Caco-2 (cell line): ENCODE measurements at regions not wholly inside any gene's neighbourhood (a gene's known extent, or its start where the extent isn't known, plus 50 kb on each side); places are given as distances from the start of the nearest gene placed in this dataset.
"Not testable (repeated sequence)": the region's sequence is repeated elsewhere in the genome, so short reads cannot be mapped to it uniquely, and the experiment has no call there.

Experiments
- BruUV-seq: library from RNA; stranded (reverse); fragments of 400-500 nt; replicated peaks from 2 replicates; lab custom pipeline; 2021; lab: Mats Ljungman, UMichigan
- CTCF ChIA-PET: fragments of 300-600 bp; sonication (Branson Sonifier 250); formaldehyde crosslinking; loops from one replicate; lab custom pipeline; 2022; ENCODE audit warnings: antibody characterized with exemption; lab: Charles Lee
- POLR2A ChIA-PET: fragments of 300-600 bp; sonication (Branson Sonifier 250); formaldehyde crosslinking; loops from one replicate; lab custom pipeline; 2022; ENCODE audit warnings: antibody characterized with exemption; lab: Charles Lee
- DNase-seq, 2 experiments: peaks; one replicate each; pipeline versions ENCODE4 v3.0.0 to v3.0.0-alpha.2; 2020 to 2022
- H3K27me3 ChIP-seq: replicated peaks from 2 replicates; pipeline ENCODE4 v1.6.0; 2011; ENCODE audit warnings: low read length; ENCODE audit not compliant: control insufficient read depth, insufficient read depth
- H3K36me3 ChIP-seq: 2 replicates; pipeline ENCODE4 v1.5.1; 2011; ENCODE audit warnings: low read length; ENCODE audit not compliant: control insufficient read depth, insufficient read depth
- H3K4me1 ChIP-seq: fragments of 250-450 bp; sonication (Bioruptor Pico); 2 replicates; pipeline ENCODE4 v1.5.1; 2020; ENCODE audit warnings: mild to moderate bottlenecking
- H3K4me3 ChIP-seq: 2 replicates; pipeline ENCODE4 v1.5.1; 2011; ENCODE audit warnings: low read depth, mild to moderate bottlenecking, control low read depth, low read length
- H3K9me3 ChIP-seq: fragments of 250-450 bp; sonication (Bioruptor Pico); 2 replicates; pipeline ENCODE4 v1.5.1; 2020; ENCODE audit warnings: mild to moderate bottlenecking, moderate library complexity
- H3K27ac Mint-ChIP-seq: one replicate; pipeline ENCODE4 v1.8.0; 2022; ENCODE audit warnings: mixed read lengths; ENCODE audit not compliant: unreplicated experiment
- H3K27me3 Mint-ChIP-seq: one replicate; pipeline ENCODE4 v1.8.0; 2022; ENCODE audit warnings: mixed read lengths; ENCODE audit not compliant: insufficient read depth, unreplicated experiment
- H3K36me3 Mint-ChIP-seq: one replicate; pipeline ENCODE4 v1.8.0; 2022; ENCODE audit warnings: mild to moderate bottlenecking, mixed read lengths; ENCODE audit not compliant: insufficient read depth, unreplicated experiment
- H3K4me1 Mint-ChIP-seq: one replicate; pipeline ENCODE4 v1.8.0; 2022; ENCODE audit warnings: low read depth, mixed read lengths; ENCODE audit not compliant: unreplicated experiment
- H3K4me3 Mint-ChIP-seq: one replicate; pipeline ENCODE4 v1.8.0; 2022; ENCODE audit warnings: mild to moderate bottlenecking, moderate library complexity, mixed read lengths; ENCODE audit not compliant: unreplicated experiment
- H3K9me3 Mint-ChIP-seq: one replicate; pipeline ENCODE4 v1.8.0; 2022; ENCODE audit warnings: mixed read lengths; ENCODE audit not compliant: unreplicated experiment
- CTCF ChIP-seq, 2 experiments: fragments of 200-600 bp in 1 of 2; IDR thresholded peaks; 1 replicate in 1 of 2; 2 replicates in 1 of 2; pipeline versions ENCODE4 v1.5.1 to v1.8.0; 2011 to 2022; ENCODE audit warnings: antibody characterized with exemption in 1 of 2, control low read depth in 1 of 2, inconsistent platforms in 1 of 2, low read depth in 1 of 2, low read length in 1 of 2, mild to moderate bottlenecking in 1 of 2, moderate library complexity in 1 of 2; ENCODE audit not compliant: insufficient read depth in 1 of 2, severe bottlenecking in 1 of 2, unreplicated experiment in 1 of 2
- intact Hi-C: fragments of 100-400 bp; cut with micrococcal nuclease; formaldehyde crosslinking; loops from one replicate; pipeline ENCODE4 v1.10.0; 2022; ENCODE audit not compliant: unreplicated experiment

DNA sequence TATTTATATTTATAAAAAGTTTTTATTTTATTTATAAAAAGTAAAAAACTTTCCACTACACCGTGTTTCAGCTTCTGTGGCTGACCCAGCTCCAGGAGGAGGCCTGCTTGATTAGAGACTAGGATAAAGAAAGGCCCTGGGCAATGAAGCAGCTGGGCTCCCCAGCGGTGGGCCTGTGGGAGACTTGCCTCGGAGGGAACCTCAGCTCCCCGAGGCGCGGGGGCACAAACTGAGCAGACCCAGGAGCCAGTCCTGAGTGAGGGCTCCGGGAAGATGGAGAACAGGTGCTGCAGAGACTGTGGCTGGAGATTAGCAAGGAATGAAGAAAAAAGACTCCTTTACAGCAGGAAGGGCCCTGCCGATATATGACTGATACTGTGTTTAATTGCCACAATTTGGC is 63.8 kb upstream of the GJB6 start:
- TF ChIP-seq CTCF (IDR thresholded peaks at IDR 0.05; ENCODE audit: insufficient read depth in 1 of 2, low read depth in 1 of 2, low read length in 1 of 2, severe bottlenecking in 1 of 2, unreplicated experiment in 1 of 2) = no peak
- CTCF ChIA-PET = no interaction called here
- Histone ChIP-seq H3K27me3 (no peaks in the 10 kb centered on the region), H3K4me3 (no peak overlapping the region), H3K9me3 (no peaks in the 10 kb centered on the region), H3K36me3 (no peaks in the 10 kb centered on the region), H3K4me1 (peaks cover 6% of the 10 kb centered on the region)
- H3K9me3 Mint-ChIP-seq = no peaks in the 10 kb centered on the region
- peaks cover 8% of the 10 kb centered on the region for H3K27me3 Mint-ChIP-seq
- no peak overlapping the region for H3K4me3 Mint-ChIP-seq
- no peaks in the 10 kb centered on the region for H3K36me3 Mint-ChIP-seq
- no peak for DNase-seq
- H3K27ac Mint-ChIP-seq = no peak overlapping the region
- POLR2A ChIA-PET = no interaction called here
- H3K4me1 Mint-ChIP-seq = no peaks in the 10 kb centered on the region
- intact Hi-C loops = no loop called here
- no TSS peak for BruUV-seq

DNA sequence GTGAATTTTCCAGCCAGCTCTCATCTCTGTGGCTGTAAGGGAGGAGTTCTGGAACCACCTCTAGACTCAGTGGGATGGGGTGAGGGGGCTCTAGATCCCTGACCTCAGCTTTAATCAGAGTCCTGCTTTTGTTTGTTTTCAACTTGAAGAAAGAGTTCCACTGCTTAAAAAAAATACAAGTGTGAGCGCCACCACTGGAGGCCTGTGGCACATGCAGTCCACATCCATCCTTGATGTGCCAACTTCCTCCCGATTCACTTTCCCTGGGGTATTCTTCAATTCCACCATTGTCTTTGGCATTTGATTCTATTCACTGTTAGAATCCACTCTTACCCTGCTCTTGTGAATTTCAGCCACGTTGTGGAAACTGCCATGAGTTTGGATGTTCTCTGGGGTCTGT is 62.4 kb upstream of the GJB6 start:
- intact Hi-C loops = no loop called here
- H3K4me3 ChIP-seq = no peak overlapping the region
- no peak for TF ChIP-seq CTCF (IDR thresholded peaks at IDR 0.05; ENCODE audit: insufficient read depth in 1 of 2, low read depth in 1 of 2, low read length in 1 of 2, severe bottlenecking in 1 of 2, unreplicated experiment in 1 of 2)
- H3K9me3 ChIP-seq = no peaks in the 10 kb centered on the region
- H3K36me3 ChIP-seq = no peaks in the 10 kb centered on the region
- peaks cover 6% of the 10 kb centered on the region for H3K4me1 ChIP-seq
- Mint-ChIP-seq H3K4me1 (no peaks in the 10 kb centered on the region), H3K27me3 (peaks cover 8% of the 10 kb centered on the region), H3K27ac (no peak overlapping the region), H3K9me3 (no peaks in the 10 kb centered on the region), H3K36me3 (no peaks in the 10 kb centered on the region), H3K4me3 (no peak overlapping the region)
- ChIA-PET POLR2A (no interaction called here), CTCF (interaction anchor here (0.6 kb wide), 1 partner anchor 175 kb away, joined by 3 read pairs; no protein-coding TSS in a partner anchor)
- no TSS peak for BruUV-seq
- DNase-seq = no peak
- no peaks in the 10 kb centered on the region for H3K27me3 ChIP-seq

DNA sequence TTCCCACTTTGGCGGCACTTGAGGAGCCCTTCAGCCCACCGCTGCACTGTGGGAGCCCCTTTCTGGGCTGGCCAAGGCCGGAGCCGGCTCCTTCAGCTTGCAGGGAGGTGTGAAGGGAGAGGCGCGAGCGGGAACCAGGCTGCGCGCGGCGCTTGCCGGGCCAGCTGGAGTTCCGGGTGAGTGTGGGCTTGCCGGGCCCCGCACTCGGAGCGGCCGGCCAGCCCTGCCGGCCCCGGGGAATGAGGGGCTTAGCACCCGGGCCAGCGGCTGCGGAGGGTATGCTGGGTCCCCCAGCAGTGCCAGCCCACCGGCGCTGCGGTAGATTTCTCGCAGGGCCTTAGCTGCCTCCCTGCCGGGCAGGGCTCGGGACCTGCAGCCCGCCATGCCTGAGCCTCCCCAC is 60.2 kb upstream of the GJB6 start:
- H3K4me3 Mint-ChIP-seq, BruUV-seq, CTCF ChIA-PET, H3K9me3 ChIP-seq, intact Hi-C loops, H3K9me3 Mint-ChIP-seq, H3K4me1 Mint-ChIP-seq, H3K27me3 ChIP-seq, H3K27me3 Mint-ChIP-seq, H3K36me3 Mint-ChIP-seq, DNase-seq, H3K27ac Mint-ChIP-seq, H3K4me3 ChIP-seq, H3K4me1 ChIP-seq, H3K36me3 ChIP-seq, POLR2A ChIA-PET: not testable (repeated sequence)

GRCh38 chr13:20291675-20292074 is 59.6 kb upstream of the GJB6 start:
- POLR2A ChIA-PET = no interaction called here

More at GRCh38 chr13:20291675-20292074, 59.6 kb upstream of the GJB6 start:
- intact Hi-C loops = no loop called here
- Mint-ChIP-seq H3K27me3 (peaks cover 5% of the 10 kb centered on the region), H3K4me1 (no peaks in the 10 kb centered on the region), H3K9me3 (peaks cover 9% of the 10 kb centered on the region), H3K4me3 (no peak overlapping the region), H3K36me3 (no peaks in the 10 kb centered on the region), H3K27ac (no peak overlapping the region)
- Histone ChIP-seq H3K4me3 (no peak overlapping the region), H3K27me3 (no peaks in the 10 kb centered on the region), H3K4me1 (no peaks in the 10 kb centered on the region), H3K9me3 (no peaks in the 10 kb centered on the region), H3K36me3 (no peaks in the 10 kb centered on the region)
- DNase-seq = no peak
- TF ChIP-seq CTCF (IDR thresholded peaks at IDR 0.05; ENCODE audit: insufficient read depth in 1 of 2, low read depth in 1 of 2, low read length in 1 of 2, severe bottlenecking in 1 of 2, unreplicated experiment in 1 of 2) = no peak
- no TSS peak for BruUV-seq
- CTCF ChIA-PET = no interaction called here
